ENCODE measurements at regions not wholly inside any gene's neighbourhood (a gene's known extent, or its start where the extent isn't known, plus 50 kb on each side); places are given as distances from the start of the nearest gene placed in this dataset.

DNA sequence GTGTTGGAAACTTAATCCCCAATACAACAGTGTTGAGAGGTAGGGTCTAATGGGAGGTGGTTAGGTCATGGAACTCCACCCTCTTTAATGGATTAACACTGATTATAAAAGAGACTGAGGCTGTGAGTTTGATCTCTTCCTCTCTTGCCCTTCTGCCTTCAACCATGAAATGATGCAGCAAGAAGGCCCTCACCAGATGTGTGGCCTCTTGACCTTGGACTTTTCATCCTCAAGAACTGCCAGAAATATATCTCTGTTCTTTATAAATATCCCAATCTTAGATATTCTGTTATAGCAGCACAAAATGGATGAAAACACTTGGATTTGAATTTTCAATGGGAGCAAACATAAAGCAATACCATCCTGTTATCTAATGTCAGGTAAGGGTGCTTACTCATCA, 67.6 kb downstream of the NMUR2 start:
- H3K4me1 ChIP-seq (ENCODE audit: control insufficient read depth, extremely low read depth, insufficient read depth, low read length): no peaks in the 10 kb centered on the region
- no peaks in the 10 kb centered on the region for H3K27me3 ChIP-seq (ENCODE audit: control insufficient read depth, insufficient read depth, low read length)
- no peaks in the 10 kb centered on the region for H4K20me1 ChIP-seq (ENCODE audit: control insufficient read depth, extremely low read depth, insufficient read depth, low read length)
- H2AFZ ChIP-seq (ENCODE audit: low read length): no peak overlapping the region
- H3K36me3 ChIP-seq (ENCODE audit: control insufficient read depth, insufficient read depth, low read length): no peaks in the 10 kb centered on the region
- no peak overlapping the region for H3K27ac ChIP-seq (ENCODE audit: insufficient read depth, low read length)
- no peak for DNase-seq (ENCODE audit: low read depth in 2 of 2)
- TF ChIP-seq, protein P1, sequence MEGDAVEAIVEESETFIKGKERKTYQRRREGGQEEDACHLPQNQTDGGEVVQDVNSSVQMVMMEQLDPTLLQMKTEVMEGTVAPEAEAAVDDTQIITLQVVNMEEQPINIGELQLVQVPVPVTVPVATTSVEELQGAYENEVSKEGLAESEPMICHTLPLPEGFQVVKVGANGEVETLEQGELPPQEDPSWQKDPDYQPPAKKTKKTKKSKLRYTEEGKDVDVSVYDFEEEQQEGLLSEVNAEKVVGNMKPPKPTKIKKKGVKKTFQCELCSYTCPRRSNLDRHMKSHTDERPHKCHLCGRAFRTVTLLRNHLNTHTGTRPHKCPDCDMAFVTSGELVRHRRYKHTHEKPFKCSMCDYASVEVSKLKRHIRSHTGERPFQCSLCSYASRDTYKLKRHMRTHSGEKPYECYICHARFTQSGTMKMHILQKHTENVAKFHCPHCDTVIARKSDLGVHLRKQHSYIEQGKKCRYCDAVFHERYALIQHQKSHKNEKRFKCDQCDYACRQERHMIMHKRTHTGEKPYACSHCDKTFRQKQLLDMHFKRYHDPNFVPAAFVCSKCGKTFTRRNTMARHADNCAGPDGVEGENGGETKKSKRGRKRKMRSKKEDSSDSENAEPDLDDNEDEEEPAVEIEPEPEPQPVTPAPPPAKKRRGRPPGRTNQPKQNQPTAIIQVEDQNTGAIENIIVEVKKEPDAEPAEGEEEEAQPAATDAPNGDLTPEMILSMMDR (conservative IDR thresholded peaks at IDR 0.05 in 1 of 2, IDR thresholded peaks at IDR 0.05 in 1 of 2; ENCODE audit: low read depth in 1 of 2, low read length in 2 of 2): no peak
- TF ChIP-seq EZH2 (IDR thresholded peaks at IDR 0.05; ENCODE audit: low read length, missing control alignments): no peak
- no peak overlapping the region for H3K9ac ChIP-seq (ENCODE audit: insufficient read depth, low read length)
- no peaks in the 10 kb centered on the region for H3K79me2 ChIP-seq (ENCODE audit: control insufficient read depth, insufficient read depth, low read length)
- no peak overlapping the region for H3K4me3 ChIP-seq (replicated peaks in 1 of 4; ENCODE audit: control extremely low read depth in 1 of 4, insufficient read depth in 1 of 4, low read depth in 3 of 4, low read length in 4 of 4)
- no peaks in the 10 kb centered on the region for H3K9me3 ChIP-seq (ENCODE audit: control insufficient read depth, insufficient read depth, low read depth, low read length)
- H3K4me2 ChIP-seq (ENCODE audit: extremely low read depth, insufficient read depth, low read length): no peak overlapping the region

DNA sequence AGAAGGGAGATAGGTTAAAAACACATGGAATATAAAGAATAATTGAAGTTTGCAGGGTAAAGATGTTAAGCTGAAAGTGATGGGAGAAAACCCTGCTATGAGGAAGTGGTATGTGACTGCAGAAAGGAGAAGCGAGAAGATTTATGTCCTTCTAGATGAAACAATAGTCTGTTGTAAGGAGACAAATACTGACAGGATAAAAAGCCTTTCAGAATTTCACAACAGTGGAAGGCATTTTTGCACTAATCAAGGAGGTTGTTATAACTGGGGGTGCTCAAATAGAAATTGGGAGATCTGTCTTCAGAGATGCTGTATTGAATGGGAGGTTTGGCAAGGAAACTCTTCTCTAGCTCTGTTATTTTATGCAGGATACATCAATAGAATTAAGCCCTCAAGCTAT, 69.6 kb downstream of the NMUR2 start:
- DNase-seq (ENCODE audit: low read depth in 2 of 2): no peak
- no peaks in the 10 kb centered on the region for H3K27me3 ChIP-seq (ENCODE audit: control insufficient read depth, insufficient read depth, low read length)
- H3K4me3 ChIP-seq (replicated peaks in 1 of 4; ENCODE audit: control extremely low read depth in 1 of 4, insufficient read depth in 1 of 4, low read depth in 3 of 4, low read length in 4 of 4): no peak overlapping the region
- H3K27ac ChIP-seq (ENCODE audit: insufficient read depth, low read length): no peak overlapping the region
- H4K20me1 ChIP-seq (ENCODE audit: control insufficient read depth, extremely low read depth, insufficient read depth, low read length): no peaks in the 10 kb centered on the region
- TF ChIP-seq EZH2 (IDR thresholded peaks at IDR 0.05; ENCODE audit: low read length, missing control alignments): no peak
- TF ChIP-seq, protein P1 (conservative IDR thresholded peaks at IDR 0.05 in 1 of 2, IDR thresholded peaks at IDR 0.05 in 1 of 2; ENCODE audit: low read depth in 1 of 2, low read length in 2 of 2): no peak
- H2AFZ ChIP-seq (ENCODE audit: low read length): no peak overlapping the region
- no peaks in the 10 kb centered on the region for H3K9me3 ChIP-seq (ENCODE audit: control insufficient read depth, insufficient read depth, low read depth, low read length)
- no peaks in the 10 kb centered on the region for H3K79me2 ChIP-seq (ENCODE audit: control insufficient read depth, insufficient read depth, low read length)
- no peaks in the 10 kb centered on the region for H3K36me3 ChIP-seq (ENCODE audit: control insufficient read depth, insufficient read depth, low read length)
- H3K4me1 ChIP-seq (ENCODE audit: control insufficient read depth, extremely low read depth, insufficient read depth, low read length): no peaks in the 10 kb centered on the region
- H3K9ac ChIP-seq (ENCODE audit: insufficient read depth, low read length): no peak overlapping the region
- no peak overlapping the region for H3K4me2 ChIP-seq (ENCODE audit: extremely low read depth, insufficient read depth, low read length)

DNA sequence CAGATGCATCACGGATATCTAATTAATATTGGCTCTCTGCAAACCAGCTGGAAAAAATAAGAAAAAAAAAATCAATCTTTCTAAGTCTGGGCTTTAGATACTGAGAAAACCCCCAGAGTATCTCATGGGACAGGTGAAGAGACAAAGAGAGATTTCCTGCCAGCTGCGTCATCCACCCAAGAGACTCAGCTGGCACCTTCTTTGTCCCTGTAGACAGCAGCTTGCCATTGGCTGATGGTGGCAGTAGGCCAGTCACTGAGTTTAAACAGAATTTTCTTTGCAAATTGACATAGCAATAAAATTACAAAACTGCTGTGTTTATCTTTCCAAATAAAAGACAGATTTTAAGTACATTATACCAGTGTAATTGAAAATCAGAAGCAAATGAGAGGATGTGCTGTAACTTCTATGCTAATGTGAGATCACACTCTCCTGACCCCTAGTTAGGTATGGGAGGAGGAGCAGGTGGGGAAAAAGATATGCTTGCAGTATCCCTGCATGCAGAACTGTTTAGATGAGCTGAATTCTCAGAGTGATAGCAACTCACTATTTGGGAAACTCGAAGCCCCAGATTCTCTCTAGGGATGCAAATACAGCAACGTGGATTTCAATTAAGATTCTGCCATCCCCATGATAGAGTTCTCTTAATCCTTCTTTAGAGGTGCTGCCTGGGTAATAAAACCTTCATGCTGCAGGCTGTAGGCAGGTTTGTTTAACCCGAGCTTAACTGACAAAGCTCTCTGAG, 72.2 kb downstream of the NMUR2 start:
- no peak for DNase-seq (ENCODE audit: low read depth in 2 of 2)
- H2AFZ ChIP-seq (ENCODE audit: low read length): no peak overlapping the region
- H3K27me3 ChIP-seq (ENCODE audit: control insufficient read depth, insufficient read depth, low read length): no peaks in the 10 kb centered on the region
- no peaks in the 10 kb centered on the region for H3K36me3 ChIP-seq (ENCODE audit: control insufficient read depth, insufficient read depth, low read length)
- H3K9ac ChIP-seq (ENCODE audit: insufficient read depth, low read length): no peak overlapping the region
- no peak for TF ChIP-seq EZH2 (IDR thresholded peaks at IDR 0.05; ENCODE audit: low read length, missing control alignments)
- TF ChIP-seq, protein P1 (conservative IDR thresholded peaks at IDR 0.05 in 1 of 2, IDR thresholded peaks at IDR 0.05 in 1 of 2; ENCODE audit: low read depth in 1 of 2, low read length in 2 of 2): no peak
- H3K27ac ChIP-seq (ENCODE audit: insufficient read depth, low read length): no peak overlapping the region
- no peak overlapping the region for H3K4me3 ChIP-seq (replicated peaks in 1 of 4; ENCODE audit: control extremely low read depth in 1 of 4, insufficient read depth in 1 of 4, low read depth in 3 of 4, low read length in 4 of 4)
- H3K4me1 ChIP-seq (ENCODE audit: control insufficient read depth, extremely low read depth, insufficient read depth, low read length): no peaks in the 10 kb centered on the region
- no peaks in the 10 kb centered on the region for H3K9me3 ChIP-seq (ENCODE audit: control insufficient read depth, insufficient read depth, low read depth, low read length)
- H3K4me2 ChIP-seq (ENCODE audit: extremely low read depth, insufficient read depth, low read length): no peak overlapping the region
- H4K20me1 ChIP-seq (ENCODE audit: control insufficient read depth, extremely low read depth, insufficient read depth, low read length): no peaks in the 10 kb centered on the region
- no peaks in the 10 kb centered on the region for H3K79me2 ChIP-seq (ENCODE audit: control insufficient read depth, insufficient read depth, low read length)

Measured in fibroblast of lung (primary cell).